Inferior parietal cortex (tissue), 1 donor: ENCODE measurements at regions not wholly inside any gene's neighbourhood (a gene's known extent, or its start where the extent isn't known, plus 50 kb on each side); places are given as distances from the start of the nearest gene placed in this dataset.

Experiments
- DNase-seq: peaks from one replicate; pipeline ENCODE4 v3.0.0-alpha.2; 2016; ENCODE audit errors: extremely low spot score

DNA sequence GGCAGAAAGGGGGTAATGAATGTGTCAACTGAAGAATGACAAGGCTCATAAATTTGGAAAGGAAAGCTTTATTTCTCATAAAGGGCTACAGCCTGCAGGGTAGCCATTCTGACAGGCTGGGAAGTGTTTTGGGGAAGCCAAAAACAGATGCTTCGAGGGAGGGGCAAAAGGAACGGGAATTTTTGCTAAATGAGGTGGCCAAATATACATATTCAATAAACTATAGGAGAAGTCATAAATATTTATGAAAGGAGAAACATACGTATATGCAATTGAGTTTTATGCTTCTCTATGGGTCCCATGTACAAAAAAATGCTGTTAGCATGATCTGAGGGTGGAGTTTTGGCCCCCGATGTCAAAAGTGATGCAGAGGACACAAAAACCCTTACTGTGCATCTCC lies 180.7 kb downstream of the FNDC1 start:
- DNase-seq = no peak

DNA sequence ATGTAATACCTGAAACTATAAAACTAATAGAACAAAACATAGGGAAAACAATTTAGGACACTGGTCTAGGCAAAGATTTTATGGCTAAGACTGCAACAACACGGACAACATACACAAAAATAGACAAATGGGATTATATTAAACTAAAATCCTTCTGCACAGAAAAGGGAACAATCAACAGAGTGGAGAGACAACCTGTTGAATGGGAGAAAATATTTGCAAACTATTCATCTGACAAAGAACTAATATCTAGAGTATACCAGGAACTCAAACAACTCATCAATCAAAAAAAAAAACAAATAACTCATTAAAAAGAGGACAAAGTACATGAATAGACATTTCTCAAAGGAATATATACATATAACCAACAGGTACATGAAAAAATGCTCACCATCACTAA lies 174.5 kb downstream of the FNDC1 start:
- DNase-seq = no peak

DNA sequence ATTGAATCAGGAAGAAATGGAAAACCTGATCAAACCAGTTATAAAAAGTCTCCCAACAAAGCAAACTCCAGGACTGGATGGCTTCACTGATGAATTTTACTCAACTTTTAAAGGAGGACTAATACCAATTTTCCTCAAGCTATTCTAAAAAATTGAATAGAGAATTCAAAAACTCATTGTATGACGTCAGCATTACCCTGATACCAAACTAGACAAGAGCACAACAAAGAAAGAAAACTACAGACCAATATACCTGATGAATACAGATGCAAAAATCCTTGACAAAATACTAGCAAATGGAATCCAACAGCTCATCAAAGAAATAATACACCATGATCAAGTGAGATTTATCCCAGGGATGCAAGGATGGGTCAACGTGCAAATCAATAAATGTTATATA lies 172.9 kb downstream of the FNDC1 start:
- DNase-seq = no peak

DNA sequence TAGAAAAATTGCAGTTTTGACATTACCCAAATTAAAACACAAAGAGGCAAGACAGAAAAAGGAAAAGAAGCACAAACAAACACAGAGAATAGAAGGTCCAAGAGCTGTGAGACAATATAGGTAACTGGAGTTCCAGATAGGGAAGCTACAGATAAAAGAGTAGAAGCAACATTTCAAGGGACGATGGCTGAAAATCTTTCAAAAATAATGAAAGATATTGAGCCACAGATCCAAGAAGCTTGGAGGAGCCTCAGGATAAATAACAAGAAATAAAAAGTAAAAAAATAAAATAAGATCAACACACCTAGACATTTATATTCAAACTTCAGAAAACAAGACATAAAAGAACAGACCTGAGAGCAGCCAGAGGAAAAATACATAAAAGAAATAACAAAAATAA lies 164.9 kb downstream of the FNDC1 start:
- no peak for DNase-seq

DNA sequence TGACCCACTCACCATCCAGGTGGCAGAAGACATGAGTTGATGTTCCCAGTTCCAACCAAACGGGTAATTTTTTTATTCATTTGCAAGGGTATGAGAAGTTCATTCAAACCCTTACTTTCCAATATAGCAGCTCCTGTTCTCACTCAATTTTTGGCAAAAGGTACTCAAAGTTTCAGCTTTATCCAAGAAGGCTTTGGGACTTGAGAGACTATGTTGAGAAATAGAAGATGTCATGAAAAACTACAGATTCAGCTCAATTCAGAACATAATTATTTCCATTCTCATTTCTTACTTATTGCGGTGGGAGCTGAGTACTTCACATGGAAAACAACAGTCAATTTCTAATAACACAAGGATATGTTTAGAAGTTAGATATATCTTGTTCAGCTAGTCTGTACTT lies 162.3 kb downstream of the FNDC1 start:
- no peak for DNase-seq

DNA sequence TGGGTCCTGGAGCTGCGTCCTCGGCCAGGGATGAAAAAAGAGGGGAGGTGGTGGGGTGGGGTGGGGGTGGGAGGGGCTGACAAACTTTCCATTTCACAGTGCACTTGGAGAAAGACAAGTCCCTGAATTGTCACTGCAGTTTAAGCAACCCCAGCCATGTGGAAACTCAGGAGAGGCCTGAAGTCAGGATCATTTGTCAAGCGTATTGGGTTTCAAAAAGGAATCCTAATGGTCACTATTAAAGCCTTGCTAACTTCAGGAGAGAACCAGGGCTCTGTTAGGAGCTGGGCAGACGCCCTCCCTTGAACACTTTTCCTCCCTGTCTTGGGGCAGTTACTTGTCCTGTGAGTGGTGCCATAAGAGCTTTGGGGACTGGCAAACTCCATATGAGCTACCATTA lies 159.9 kb downstream of the FNDC1 start:
- no peak for DNase-seq

DNA sequence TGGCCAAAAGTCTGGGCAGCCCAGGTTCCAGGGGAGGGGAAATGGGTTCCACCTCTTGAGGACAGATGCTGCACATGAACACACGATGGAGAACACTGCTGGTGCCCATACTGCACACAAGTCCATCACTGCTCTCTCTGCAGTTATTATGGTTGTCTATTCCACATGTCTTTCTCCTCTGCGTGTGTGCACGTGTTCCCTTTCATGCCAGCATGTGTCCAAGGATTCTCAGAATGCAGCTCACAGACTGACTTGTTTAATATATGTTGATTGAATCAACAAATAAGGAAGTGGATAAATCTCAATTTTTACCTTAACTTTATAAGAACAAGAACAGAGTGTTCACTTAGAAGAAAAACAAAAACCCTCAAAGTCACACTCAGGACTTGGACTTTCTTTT lies 158.9 kb downstream of the FNDC1 start:
- no peak for DNase-seq

DNA sequence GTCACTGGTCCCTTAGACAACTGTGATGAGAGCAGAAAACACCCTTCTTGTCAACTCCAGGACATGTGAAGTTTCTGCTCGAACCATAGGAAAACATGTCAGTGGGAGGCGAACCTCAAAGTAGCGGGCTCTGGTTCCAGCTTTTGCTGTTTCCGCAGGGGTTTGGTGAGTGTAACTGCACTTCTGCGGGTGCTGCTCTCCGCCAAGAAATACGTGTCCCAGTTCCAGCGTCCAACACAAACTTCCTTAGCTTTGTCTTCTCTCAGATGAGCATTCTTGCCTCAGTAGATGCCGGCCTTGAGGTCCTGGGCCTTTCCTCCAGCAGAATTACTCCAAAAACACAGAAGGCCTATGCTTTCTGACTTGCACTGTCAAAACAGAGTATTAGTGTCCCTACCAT lies 156.3 kb downstream of the FNDC1 start:
- no peak for DNase-seq

DNA sequence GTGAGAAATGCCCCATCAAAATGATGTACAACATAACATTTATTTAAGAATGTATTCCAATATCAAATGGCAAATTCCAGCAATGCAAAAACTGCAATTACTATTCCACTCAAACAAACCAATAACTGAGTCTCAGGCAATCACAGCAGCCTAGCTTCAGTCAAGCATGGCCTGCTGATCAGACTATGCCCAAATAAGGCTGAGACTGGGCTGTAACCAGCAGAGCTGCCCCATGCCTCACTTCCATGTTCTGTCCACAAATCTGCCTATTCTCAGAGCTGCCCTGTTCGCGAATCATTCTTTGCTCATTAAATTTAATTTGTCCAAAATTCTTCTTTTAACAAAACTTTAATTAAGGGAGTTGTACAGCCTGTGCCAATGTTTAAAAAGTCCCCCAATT lies 155.4 kb downstream of the FNDC1 start:
- DNase-seq = no peak
